Panc1 (cell line): ENCODE measurements at regions not wholly inside any gene's neighbourhood (a gene's known extent, or its start where the extent isn't known, plus 50 kb on each side); places are given as distances from the start of the nearest gene placed in this dataset.

Experiments
- ATAC-seq: fragments of 200-7000 bp; cut with Tn5 transposase; 2 replicates; pipeline ENCODE4 v1.9.1; 2020; ENCODE audit warnings: mild to moderate bottlenecking, moderate library complexity
- BruUV-seq: library from RNA; stranded (reverse); fragments of 400-500 nt; replicated peaks from 2 replicates; lab custom pipeline; 2021; lab: Mats Ljungman, UMichigan
- CTCF ChIA-PET: fragments of 300-600 bp; sonication (Branson Sonifier 250); formaldehyde crosslinking; loops from one replicate; lab custom pipeline; 2022; ENCODE audit warnings: antibody characterized with exemption; lab: Charles Lee
- POLR2A ChIA-PET: fragments of 300-600 bp; sonication (Branson Sonifier 250); formaldehyde crosslinking; loops from one replicate; lab custom pipeline; 2022; ENCODE audit warnings: antibody characterized with exemption; lab: Charles Lee
- DNase-seq: peaks from one replicate; pipeline ENCODE4 v3.0.0-alpha.2; 2010; ENCODE audit warnings: low read depth, low spot score
- H3K27ac ChIP-seq: 2 replicates; pipeline ENCODE4 v1.5.1; 2011; ENCODE audit warnings: mild to moderate bottlenecking, low read length, inconsistent platforms
- H3K27me3 ChIP-seq: fragments of 200-500 bp; sonication (Bioruptor generic); 2 replicates; pipeline ENCODE4 v1.6.0; 2014; ENCODE audit warnings: low read length, inconsistent platforms; ENCODE audit not compliant: control insufficient read depth, insufficient read depth
- H3K36me3 ChIP-seq: fragments of 200-500 bp; sonication (Bioruptor generic); 2 replicates; pipeline ENCODE4 v1.5.1; 2014; ENCODE audit warnings: inconsistent platforms, mild to moderate bottlenecking, low read length, moderate library complexity; ENCODE audit not compliant: control insufficient read depth, insufficient read depth
- H3K4me1 ChIP-seq: 2 replicates; pipeline ENCODE4 v1.5.1; 2011; ENCODE audit warnings: inconsistent platforms, mild to moderate bottlenecking, low read length, moderate library complexity; ENCODE audit not compliant: control insufficient read depth, insufficient read depth
- H3K4me3 ChIP-seq, 2 experiments: 2 replicates each; pipeline ENCODE4 v1.5.1; 2011 to 2012; ENCODE audit warnings: low read depth in 2 of 2, low read length in 2 of 2, mild to moderate bottlenecking in 2 of 2, inconsistent platforms in 1 of 2, moderate library complexity in 1 of 2
- H3K9me3 ChIP-seq: fragments of 200-500 bp; sonication (Bioruptor generic); 2 replicates; pipeline ENCODE4 v1.5.1; 2014; ENCODE audit warnings: low read depth, mild to moderate bottlenecking, inconsistent platforms, low read length, moderate library complexity; ENCODE audit not compliant: control insufficient read depth, insufficient read depth
- POLR2AphosphoS5 ChIP-seq: IDR thresholded peaks from 2 replicates; pipeline ENCODE4 v1.6.1; 2012; ENCODE audit warnings: mild to moderate bottlenecking, low read depth, low read length, moderate library complexity
- SIN3A ChIP-seq: IDR thresholded peaks from 2 replicates; pipeline ENCODE4 v1.6.1; 2012; ENCODE audit warnings: low read depth, mild to moderate bottlenecking, low read length, moderate library complexity, borderline replicate concordance; ENCODE audit not compliant: insufficient read depth
- TCF7L2 ChIP-seq: IDR thresholded peaks from 2 replicates; pipeline ENCODE4 v1.6.1; 2011; ENCODE audit warnings: mild to moderate bottlenecking, low read depth, low read length, inconsistent platforms
- in situ Hi-C: cut with HindIII; loops from 2 replicates; pipeline ENCODE4 v1.10.0; 2016; ENCODE audit warnings: low sequenced_read_pairs, low pct_unique_long_range_greater_than_20kb
- intact Hi-C: fragments of 100-400 bp; cut with micrococcal nuclease; formaldehyde crosslinking; loops from one replicate; pipeline ENCODE4 v1.10.0; 2022; ENCODE audit not compliant: unreplicated experiment
- TF ChIP-seq, protein P1 (sequence below), 2 experiments: IDR thresholded peaks; 2 replicates each; pipeline ENCODE4 v1.6.1; 2011 to 2012; ENCODE audit warnings: low read depth in 2 of 2, control low read depth in 1 of 2, low read length in 1 of 2, mild to moderate bottlenecking in 1 of 2, moderate library complexity in 1 of 2; ENCODE audit not compliant: insufficient read depth in 1 of 2
- TF ChIP-seq, protein P2 (sequence below): fragments of 450-650 bp; IDR thresholded peaks from 2 replicates; pipeline ENCODE4 v1.5.1; 2017; ENCODE audit warnings: mild to moderate bottlenecking

DNA sequence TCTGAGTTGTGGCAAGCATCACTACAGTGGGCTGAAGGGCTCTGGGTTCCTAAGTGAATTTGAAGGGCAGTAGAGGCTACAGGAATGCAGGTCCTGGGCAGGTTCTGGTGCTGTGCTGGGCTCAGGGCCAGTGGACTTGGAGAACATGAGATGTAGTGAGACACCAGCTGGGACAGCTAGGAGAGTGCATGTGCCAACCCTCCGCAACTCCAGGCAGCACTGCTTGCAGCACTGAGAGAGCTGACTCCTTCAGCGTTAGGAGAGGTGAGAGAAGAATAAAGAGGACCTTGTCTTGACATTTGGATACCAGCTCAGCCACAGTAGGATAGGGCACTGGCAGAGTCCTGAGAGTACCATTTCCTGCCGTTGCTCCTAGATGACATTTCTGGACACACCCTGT lies 739.9 kb upstream of the PRR20A start:
- in situ Hi-C loops (no loop called here), intact Hi-C loops (no loop called here)
- TF ChIP-seq POLR2AphosphoS5, result no peak
- TF ChIP-seq, protein P1, sequence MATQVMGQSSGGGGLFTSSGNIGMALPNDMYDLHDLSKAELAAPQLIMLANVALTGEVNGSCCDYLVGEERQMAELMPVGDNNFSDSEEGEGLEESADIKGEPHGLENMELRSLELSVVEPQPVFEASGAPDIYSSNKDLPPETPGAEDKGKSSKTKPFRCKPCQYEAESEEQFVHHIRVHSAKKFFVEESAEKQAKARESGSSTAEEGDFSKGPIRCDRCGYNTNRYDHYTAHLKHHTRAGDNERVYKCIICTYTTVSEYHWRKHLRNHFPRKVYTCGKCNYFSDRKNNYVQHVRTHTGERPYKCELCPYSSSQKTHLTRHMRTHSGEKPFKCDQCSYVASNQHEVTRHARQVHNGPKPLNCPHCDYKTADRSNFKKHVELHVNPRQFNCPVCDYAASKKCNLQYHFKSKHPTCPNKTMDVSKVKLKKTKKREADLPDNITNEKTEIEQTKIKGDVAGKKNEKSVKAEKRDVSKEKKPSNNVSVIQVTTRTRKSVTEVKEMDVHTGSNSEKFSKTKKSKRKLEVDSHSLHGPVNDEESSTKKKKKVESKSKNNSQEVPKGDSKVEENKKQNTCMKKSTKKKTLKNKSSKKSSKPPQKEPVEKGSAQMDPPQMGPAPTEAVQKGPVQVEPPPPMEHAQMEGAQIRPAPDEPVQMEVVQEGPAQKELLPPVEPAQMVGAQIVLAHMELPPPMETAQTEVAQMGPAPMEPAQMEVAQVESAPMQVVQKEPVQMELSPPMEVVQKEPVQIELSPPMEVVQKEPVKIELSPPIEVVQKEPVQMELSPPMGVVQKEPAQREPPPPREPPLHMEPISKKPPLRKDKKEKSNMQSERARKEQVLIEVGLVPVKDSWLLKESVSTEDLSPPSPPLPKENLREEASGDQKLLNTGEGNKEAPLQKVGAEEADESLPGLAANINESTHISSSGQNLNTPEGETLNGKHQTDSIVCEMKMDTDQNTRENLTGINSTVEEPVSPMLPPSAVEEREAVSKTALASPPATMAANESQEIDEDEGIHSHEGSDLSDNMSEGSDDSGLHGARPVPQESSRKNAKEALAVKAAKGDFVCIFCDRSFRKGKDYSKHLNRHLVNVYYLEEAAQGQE (IDR thresholded peaks at IDR 0.05; ENCODE audit: insufficient read depth in 1 of 2, low read depth in 2 of 2, low read length in 1 of 2), result no peak
- TF ChIP-seq, protein P2, sequence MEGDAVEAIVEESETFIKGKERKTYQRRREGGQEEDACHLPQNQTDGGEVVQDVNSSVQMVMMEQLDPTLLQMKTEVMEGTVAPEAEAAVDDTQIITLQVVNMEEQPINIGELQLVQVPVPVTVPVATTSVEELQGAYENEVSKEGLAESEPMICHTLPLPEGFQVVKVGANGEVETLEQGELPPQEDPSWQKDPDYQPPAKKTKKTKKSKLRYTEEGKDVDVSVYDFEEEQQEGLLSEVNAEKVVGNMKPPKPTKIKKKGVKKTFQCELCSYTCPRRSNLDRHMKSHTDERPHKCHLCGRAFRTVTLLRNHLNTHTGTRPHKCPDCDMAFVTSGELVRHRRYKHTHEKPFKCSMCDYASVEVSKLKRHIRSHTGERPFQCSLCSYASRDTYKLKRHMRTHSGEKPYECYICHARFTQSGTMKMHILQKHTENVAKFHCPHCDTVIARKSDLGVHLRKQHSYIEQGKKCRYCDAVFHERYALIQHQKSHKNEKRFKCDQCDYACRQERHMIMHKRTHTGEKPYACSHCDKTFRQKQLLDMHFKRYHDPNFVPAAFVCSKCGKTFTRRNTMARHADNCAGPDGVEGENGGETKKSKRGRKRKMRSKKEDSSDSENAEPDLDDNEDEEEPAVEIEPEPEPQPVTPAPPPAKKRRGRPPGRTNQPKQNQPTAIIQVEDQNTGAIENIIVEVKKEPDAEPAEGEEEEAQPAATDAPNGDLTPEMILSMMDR, result no peak
- no peak for TF ChIP-seq SIN3A
- no peaks in the 10 kb centered on the region for H3K36me3 ChIP-seq
- H3K4me1 ChIP-seq, result no peaks in the 10 kb centered on the region
- ATAC-seq (no peak), DNase-seq (no peak)
- H3K27ac ChIP-seq, result no peak overlapping the region
- no peaks in the 10 kb centered on the region for H3K9me3 ChIP-seq
- ChIA-PET CTCF (no interaction called here), POLR2A (no interaction called here)
- BruUV-seq, result no TSS peak
- H3K27me3 ChIP-seq, result no peaks in the 10 kb centered on the region
- H3K4me3 ChIP-seq, result no peak overlapping the region

DNA sequence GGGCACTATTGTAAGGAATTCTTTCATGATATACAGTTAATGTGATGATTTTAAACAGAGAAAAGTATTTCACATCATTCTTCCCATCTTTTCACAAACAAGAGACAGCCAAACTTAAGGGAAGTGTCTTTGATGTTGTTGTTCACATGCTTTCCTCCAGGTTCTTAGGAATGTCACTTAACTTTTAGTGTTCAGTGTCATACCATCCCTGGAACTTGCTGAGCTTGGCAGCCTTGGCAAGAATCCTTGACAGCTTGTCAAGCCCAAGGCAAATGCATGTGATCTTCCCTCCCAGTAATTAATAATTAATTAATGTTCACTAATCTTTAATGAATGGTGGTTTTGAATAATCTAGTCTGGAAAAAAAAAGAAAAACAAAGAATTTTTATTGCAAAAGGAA lies 727.9 kb upstream of the PRR20A start:
- DNase-seq, result no peak
- in situ Hi-C loops (no loop called here), intact Hi-C loops (no loop called here)
- TF ChIP-seq, protein P1 (IDR thresholded peaks at IDR 0.05; ENCODE audit: insufficient read depth in 1 of 2, low read depth in 2 of 2, low read length in 1 of 2), result no peak
- TF ChIP-seq TCF7L2, result no peak
- TF ChIP-seq POLR2AphosphoS5, result no peak
- no peak for TF ChIP-seq SIN3A
- TF ChIP-seq, protein P2, result no peak
- POLR2A ChIA-PET, result no interaction called here
- Histone ChIP-seq H3K27me3 (no peaks in the 10 kb centered on the region), H3K9me3 (no peaks in the 10 kb centered on the region), H3K27ac (no peak overlapping the region), H3K4me1 (no peaks in the 10 kb centered on the region), H3K36me3 (no peaks in the 10 kb centered on the region), H3K4me3 (no peak overlapping the region)
- CTCF ChIA-PET, result no interaction called here
- no TSS peak for BruUV-seq
- no peak for ATAC-seq
